OCI-M1 (cell line): ENCODE measurements at regions not wholly inside any gene's neighbourhood (a gene's known extent, or its start where the extent isn't known, plus 50 kb on each side); places are given as distances from the start of the nearest gene placed in this dataset.

Experiments used
- DNase-seq: peaks from one replicate; lab custom pipeline; 2025; lab: John Stamatoyannopoulos, UW

DNA sequence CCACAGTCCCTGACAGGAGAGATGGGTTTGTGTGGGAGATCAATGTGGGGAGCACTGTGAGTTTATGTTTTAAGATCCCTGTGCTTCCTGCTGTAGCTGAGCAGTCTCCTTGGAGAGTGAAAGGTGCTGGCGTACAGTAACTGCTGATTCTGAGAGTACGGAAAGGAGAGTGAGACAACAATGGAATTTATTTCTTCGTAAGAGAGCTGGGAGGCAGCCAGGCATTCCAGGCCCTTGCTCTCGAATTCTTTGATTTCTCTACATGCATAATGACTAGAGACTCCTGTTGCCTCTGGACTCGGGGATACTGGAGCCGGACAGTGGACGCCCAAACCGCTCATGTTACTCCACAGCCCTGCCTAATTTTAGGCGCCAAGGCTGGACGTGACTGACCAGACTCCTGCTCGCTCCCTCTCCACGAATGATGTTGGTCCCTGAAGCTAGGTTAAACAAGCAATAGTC, 131.0 kb upstream of the PHACTR1 start:
- DNase-seq: no peak

- peak; percentile 36 for DNase-seq
Measured at GRCh38 chr6:12586721-12587480, 129.7 kb upstream of the PHACTR1 start.

- no peak for DNase-seq
Measured at GRCh38 chr6:12590901-12591300, 125.7 kb upstream of the PHACTR1 start.

GRCh38 chr6:12592634-12593033, 123.9 kb upstream of the PHACTR1 start:
- DNase-seq: no peak

DNA sequence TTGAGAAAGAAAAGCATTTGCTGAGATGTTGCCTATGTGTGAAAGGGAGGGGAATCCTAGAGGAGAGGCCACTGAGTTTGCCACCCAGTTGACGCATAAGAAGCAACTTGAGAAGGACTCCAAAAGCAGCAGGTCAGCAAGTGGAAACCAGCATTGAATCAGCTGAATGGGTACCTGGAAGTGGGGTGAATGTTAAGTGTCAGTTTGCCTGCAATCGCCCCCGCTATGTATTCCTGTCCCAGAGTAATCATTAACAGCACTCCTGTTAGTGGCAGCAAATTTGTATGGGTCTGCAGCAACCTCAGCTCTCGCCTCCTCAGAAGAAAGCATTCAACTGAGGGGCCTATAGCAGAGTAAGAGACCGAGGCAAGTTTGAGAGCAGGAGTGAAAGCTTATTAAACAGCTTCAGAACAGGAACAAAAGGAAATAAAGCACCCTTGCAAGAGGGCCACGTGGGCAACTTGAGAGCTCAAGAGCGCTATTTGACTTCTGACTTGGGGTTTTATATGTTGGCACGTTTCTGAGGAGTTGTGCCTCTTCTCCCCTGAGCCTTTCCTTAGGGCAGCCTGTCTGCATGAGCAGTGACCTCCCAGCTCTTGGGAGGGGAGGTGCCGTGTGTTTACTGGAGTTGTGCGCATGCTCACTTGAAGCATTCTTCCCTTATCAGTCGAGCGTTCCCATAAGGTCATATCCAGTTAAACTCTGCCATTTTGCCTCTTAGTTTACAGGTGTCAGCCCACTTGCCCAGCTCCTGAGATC, 122.6 kb upstream of the PHACTR1 start:
- no peak for DNase-seq

- DNase-seq: no peak
Measured at GRCh38 chr6:12594530-12594893, 122.1 kb upstream of the PHACTR1 start.

- no peak for DNase-seq
Measured at GRCh38 chr6:12595161-12595811, 121.3 kb upstream of the PHACTR1 start.

DNA sequence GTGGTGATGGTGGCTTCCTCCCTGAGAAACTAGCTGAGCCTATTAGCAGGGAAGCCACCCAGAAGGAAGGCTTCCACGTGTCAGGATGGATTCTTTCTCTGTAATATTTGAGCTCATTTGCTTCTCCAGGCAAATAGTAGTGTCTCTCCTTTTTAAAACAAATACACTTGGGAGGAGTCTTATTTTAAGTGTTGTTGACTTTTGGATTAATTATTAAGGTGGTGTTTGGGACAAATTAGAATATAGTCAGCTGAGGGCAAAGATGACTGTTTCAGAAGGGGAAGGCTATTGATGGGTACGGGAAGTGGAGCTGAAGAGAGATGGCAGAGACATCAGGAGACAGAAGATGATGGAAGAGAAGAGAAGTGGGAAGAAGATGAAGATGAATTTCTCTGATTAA, 119.8 kb upstream of the PHACTR1 start:
- no peak for DNase-seq

DNA sequence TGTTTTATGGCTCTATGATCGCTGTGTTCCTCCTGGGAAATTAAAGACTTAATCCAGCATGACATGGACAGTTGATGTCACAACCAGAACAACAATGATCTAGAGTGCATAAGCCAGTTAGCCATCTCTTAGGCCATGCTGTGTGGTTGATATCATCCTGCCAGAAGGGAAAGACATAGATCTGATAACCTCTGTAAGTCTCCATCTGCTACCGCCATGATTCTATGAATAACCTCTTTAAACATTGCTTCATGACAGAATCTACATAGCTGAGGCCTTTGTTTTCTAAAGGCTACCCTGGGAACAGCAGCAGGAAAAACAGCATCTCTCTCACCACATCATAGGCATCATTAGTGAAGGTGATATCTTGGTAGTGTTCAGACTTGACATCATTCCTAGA, 117.6 kb upstream of the PHACTR1 start:
- DNase-seq: no peak

DNA sequence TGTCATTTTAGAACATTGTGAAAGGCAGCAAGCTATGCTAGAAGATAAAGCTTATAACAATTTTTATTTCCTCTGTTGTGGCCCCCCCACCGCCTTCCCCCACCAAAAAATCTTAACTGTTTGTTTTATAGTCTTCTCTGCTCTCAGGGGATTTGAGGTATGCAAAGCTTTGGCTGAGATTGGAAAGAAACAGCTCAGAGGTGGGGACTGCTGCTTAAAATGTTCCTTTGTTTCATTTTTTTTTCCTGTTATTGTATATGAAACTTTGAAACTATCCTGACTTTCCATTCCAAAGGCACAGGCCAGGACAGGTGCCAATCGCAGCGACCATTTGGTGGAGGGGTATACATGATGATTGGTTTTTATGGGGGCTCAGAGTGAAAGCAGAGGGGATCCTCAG, 114.7 kb upstream of the PHACTR1 start:
- no peak for DNase-seq

GRCh38 chr6:12602342-12602741, 114.2 kb upstream of the PHACTR1 start:
- DNase-seq: no peak

GRCh38 chr6:12602951-12603672, 113.5 kb upstream of the PHACTR1 start:
- peak; percentile 37 for DNase-seq

- DNase-seq: no peak
Measured at GRCh38 chr6:12603673-12604049, 112.9 kb upstream of the PHACTR1 start.

DNA sequence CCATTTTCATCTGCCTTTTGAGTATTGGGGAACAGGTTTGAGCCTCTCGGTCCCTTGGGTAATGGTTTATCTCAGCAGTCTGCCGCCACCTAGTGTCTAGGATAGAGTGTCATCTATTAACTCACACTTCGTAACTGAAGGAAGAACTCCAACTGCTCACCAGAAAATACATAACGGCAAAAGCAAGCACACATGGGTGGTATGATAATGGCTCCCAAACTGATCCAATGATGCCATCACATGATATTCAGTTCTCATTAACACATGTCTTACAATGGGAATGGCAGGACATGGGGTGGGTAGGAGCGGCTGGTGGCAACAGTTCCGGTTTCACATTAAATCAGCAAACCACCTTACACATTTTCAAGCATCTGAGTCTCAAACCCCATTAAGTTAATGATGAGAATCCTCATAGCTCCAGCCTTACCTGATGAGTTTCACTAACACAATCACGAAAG, 110.7 kb upstream of the PHACTR1 start:
- peak; percentile 77 for DNase-seq

DNA sequence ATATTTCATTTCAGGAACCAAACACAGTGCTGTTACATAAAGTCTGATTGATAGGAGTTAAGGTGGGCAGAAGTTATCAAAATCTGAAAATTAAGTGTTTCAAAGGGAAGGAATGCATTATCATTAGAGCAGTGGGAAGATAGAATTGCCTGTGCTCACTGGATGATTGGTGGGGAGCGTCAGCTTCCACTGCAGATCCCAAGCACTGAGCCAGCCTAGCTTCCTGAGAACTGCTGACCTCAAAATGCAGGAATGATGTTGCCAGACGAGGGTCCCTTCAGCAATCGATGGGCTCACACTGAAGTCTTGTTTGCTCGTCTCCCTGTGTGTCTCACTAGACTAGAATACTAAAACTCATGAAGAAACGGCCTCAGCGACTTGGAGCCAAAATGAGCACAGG, 110.0 kb upstream of the PHACTR1 start:
- no peak for DNase-seq

DNA sequence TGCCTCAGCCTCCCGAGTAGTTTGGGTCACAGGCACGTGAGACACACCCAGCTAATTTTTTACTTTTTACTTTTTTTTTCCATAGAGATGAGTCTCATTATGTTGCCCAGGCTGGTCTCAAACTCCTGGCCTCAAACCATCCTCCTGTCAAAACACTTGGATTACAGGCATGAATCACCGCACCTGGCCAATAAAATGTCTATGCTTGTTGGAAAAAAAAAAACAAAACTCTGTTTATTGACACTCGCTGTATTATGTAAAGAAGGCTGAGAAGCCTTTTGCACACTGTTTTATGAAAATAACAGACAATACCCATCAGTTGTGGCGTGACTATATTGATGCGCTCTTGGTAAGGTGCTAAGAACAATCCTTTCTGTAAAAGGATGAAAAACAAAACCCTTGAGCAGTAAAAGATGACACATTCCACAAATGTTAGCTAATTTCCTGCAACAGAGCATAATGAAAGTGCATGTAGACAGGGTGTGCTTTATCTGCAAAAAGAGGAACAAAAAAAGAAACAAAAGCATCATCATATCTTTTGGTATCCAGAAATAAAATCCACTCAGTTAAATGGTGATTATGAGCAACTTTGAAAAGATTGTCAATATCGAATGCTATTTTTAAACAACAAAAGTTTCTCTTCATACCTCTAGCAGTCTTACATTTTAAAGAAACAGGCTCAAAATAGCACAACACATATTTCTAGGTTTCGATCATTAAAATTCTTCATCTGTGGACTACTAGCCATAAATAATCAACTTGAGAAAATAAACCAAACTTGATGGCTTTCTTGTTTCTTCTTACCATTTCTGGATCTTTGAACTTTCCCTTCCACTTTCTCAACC, 108.3 kb upstream of the PHACTR1 start:
- peak; percentile 23 for DNase-seq

DNA sequence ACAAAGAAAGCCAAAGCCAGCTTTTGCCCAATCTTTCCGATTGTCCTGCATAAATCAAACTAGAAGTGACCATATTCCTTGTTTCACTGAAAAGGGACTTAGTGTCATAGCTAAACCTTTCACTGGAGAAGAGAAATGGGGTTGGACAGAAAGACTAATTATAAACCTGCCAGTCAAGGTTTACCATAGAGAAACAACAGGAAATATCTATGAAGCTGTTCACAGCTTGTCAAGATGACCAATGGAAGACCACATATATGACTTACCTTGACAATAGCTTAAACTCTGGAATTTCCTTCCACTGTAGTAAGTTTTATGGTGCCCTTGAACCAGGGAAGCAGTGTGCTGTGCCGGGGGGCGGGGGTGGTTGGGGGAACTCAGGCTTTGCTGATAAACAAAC, 107.7 kb upstream of the PHACTR1 start:
- DNase-seq: no peak

DNA sequence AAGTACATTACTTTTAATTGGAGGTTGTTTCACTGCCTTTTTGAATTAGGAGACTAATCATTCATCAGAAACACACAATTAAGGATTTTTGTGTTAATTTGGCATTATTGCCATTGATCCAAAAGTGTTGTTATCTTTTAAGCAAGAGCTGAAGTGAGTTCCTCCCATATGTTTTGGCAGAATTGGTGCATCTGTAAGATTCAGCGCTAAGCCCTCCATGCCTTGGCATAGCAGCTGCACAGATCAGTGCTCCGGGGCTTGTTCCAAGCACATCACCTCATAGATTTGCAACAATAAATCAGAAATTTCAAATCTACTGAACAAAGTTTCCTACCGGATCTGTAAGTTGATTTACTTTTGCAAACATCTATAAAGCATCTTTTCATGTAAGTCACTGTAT, 106.8 kb upstream of the PHACTR1 start:
- DNase-seq: no peak

- DNase-seq: no peak
Measured at GRCh38 chr6:12610862-12611261, 105.7 kb upstream of the PHACTR1 start.

DNA sequence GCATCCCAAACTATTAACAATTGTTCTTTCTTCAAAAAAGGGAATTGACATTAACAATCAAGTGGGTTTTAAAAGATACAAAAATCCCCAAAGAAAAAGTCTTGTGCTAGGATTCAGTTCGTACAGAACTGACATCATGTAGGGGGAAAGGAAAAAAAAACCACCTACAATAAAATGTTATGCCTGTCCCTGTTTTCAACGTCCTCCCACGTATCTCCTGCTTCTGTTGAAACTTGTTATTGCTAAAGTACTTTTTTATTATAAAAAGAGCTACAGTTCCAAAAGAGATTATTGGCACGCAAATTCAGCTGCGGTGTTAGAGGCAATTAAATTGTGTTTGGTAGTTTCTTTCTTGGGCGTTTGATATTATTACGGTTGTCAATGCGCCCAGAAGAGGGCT, 102.8 kb upstream of the PHACTR1 start:
- no peak for DNase-seq

GRCh38 chr6:12614456-12614855, 102.1 kb upstream of the PHACTR1 start:
- DNase-seq: no peak
